ENCODE measurements at regions not wholly inside any gene's neighbourhood (a gene's known extent, or its start where the extent isn't known, plus 50 kb on each side); places are given as distances from the start of the nearest gene placed in this dataset.

DNA sequence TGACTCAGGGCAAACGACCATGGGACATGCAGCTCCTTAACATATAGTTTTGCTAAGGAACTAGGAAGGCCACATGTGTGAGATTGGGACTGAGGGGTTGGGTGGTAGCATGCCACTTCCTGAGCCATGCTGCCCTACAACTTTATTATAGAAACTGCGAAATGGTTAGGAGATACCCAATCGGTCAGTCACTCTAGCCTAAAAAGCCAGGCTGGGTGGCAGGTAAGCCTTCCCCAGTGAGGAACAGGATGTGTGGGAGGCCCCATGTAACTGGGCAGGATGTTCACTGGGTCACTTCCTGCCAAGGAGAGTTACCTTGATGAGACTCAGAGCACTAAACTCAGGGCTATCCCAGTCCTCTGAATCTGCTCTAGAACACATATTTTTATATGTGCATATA, 123.5 kb downstream of the MAP3K7 start:
- TF ChIP-seq, protein P1, sequence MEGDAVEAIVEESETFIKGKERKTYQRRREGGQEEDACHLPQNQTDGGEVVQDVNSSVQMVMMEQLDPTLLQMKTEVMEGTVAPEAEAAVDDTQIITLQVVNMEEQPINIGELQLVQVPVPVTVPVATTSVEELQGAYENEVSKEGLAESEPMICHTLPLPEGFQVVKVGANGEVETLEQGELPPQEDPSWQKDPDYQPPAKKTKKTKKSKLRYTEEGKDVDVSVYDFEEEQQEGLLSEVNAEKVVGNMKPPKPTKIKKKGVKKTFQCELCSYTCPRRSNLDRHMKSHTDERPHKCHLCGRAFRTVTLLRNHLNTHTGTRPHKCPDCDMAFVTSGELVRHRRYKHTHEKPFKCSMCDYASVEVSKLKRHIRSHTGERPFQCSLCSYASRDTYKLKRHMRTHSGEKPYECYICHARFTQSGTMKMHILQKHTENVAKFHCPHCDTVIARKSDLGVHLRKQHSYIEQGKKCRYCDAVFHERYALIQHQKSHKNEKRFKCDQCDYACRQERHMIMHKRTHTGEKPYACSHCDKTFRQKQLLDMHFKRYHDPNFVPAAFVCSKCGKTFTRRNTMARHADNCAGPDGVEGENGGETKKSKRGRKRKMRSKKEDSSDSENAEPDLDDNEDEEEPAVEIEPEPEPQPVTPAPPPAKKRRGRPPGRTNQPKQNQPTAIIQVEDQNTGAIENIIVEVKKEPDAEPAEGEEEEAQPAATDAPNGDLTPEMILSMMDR (conservative IDR thresholded peaks at IDR 0.05): no peak
- TF ChIP-seq EZH2 (IDR thresholded peaks at IDR 0.05; ENCODE audit: low read depth): no peak

All from PC-9 (cell line).